Muscle layer of colon (tissue), 2 donors: ENCODE measurements at regions not wholly inside any gene's neighbourhood (a gene's known extent, or its start where the extent isn't known, plus 50 kb on each side); places are given as distances from the start of the nearest gene placed in this dataset.
"Not testable (repeated sequence)": the region's sequence is repeated elsewhere in the genome, so short reads cannot be mapped to it uniquely, and the experiment has no call there.

Source experiments
- H3K27ac ChIP-seq: one replicate; pipeline ENCODE4 v1.7.0; 2013; ENCODE audit warnings: low read depth, mild to moderate bottlenecking, low read length, moderate library complexity
- H3K27me3 ChIP-seq, 2 donors: one replicate each; pipeline ENCODE4 v1.7.0; 2013; ENCODE audit warnings: low read length in 2 of 2, mild to moderate bottlenecking in 2 of 2; ENCODE audit not compliant: insufficient read depth in 2 of 2, control insufficient read depth in 1 of 2
- H3K36me3 ChIP-seq: one replicate; pipeline ENCODE4 v1.7.0; 2013; ENCODE audit warnings: mild to moderate bottlenecking, low read length; ENCODE audit not compliant: insufficient read depth
- H3K4me1 ChIP-seq: one replicate; pipeline ENCODE4 v1.7.0; 2013; ENCODE audit warnings: mild to moderate bottlenecking, low read length; ENCODE audit not compliant: insufficient read depth
- H3K4me3 ChIP-seq, 2 donors: one replicate each; pipeline ENCODE4 v1.7.0; 2013; ENCODE audit warnings: low read length in 2 of 2, low read depth in 1 of 2, mild to moderate bottlenecking in 1 of 2, moderate library complexity in 1 of 2
- H3K9ac ChIP-seq: one replicate; pipeline ENCODE4 v1.7.0; 2013; ENCODE audit warnings: low read length
- H3K9me3 ChIP-seq: one replicate; pipeline ENCODE4 v1.7.0; 2013; ENCODE audit warnings: mild to moderate bottlenecking, low read length
- donor health status: abdominal sarcoma.
- donor health status: Adenocarcinoma of cecum.

GRCh38 chr3:158925021-158925420 lies 123.2 kb downstream of the MFSD1 start:
- H3K27me3 ChIP-seq, result no peaks in the 10 kb centered on the region
- H3K4me1 ChIP-seq, result no peaks in the 10 kb centered on the region
- H3K9me3 ChIP-seq, result no peaks in the 10 kb centered on the region
- no peak overlapping the region for H3K9ac ChIP-seq
- H3K27ac ChIP-seq, result no peak overlapping the region
- H3K36me3 ChIP-seq, result no peaks in the 10 kb centered on the region
- no peak overlapping the region for H3K4me3 ChIP-seq

DNA sequence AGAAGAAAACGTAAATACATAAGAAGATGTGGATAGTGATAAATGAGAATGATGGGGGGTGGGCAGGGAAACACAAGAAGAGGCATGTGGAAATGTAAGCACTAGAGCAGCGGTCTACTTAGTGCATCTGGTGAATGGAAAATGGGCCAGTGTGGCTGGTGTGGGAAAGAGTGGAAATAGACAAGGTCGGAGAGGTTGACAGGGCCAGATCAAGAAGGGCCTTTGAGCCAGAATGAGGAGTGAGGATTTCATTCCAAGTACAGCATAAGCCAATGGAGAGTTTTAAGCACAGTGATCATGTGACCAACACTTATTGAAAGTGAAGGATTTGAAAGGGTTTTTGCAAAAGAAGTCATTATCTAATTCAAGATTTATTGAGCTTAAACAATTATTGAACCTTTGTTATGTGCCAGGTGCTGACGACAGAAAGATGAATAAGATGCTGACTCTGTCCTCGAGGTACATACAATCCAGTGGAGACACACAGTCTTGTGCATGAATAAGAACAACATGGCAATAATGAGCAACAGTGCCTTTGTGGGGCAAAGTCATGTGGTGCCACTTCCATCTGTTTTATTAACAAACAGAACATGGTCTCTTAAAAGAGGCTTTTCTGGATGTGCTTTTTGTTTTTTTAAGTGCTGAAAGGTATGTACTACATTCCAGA lies 124.1 kb downstream of the MFSD1 start:
- H3K9ac ChIP-seq, result no peak overlapping the region

DNA sequence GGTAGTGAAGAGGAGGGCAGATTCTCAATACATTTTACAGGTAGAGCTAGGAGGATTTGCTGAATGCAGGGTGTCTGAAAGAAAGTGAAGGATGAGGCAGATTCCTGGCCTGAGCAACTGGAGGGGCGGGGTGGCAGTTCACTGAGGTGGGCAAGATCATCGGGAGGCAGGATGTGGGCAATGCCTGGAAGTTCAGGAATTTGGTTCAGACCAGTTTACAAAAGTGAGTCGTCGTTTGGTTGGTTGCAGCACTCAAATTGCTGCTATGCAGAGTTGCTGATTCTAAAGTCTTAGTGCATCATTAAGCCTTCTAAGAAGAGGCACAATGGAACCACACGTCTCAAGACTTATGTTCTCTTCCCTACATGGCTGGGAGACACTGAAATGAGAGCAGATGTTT lies 134.0 kb downstream of the MFSD1 start:
- H3K27ac ChIP-seq, result no peak overlapping the region
- H3K9ac ChIP-seq, result no peak overlapping the region
- no peaks in the 10 kb centered on the region for H3K4me1 ChIP-seq
- no peaks in the 10 kb centered on the region for H3K9me3 ChIP-seq
- no peaks in the 10 kb centered on the region for H3K36me3 ChIP-seq
- no peaks in the 10 kb centered on the region for H3K27me3 ChIP-seq
- H3K4me3 ChIP-seq, result no peak overlapping the region

More for the DNA sequence above, 124.1 kb downstream of the MFSD1 start:
- Histone ChIP-seq H3K4me3 (no peak overlapping the region), H3K4me1 (no peaks in the 10 kb centered on the region), H3K27me3 (no peaks in the 10 kb centered on the region), H3K9me3 (no peaks in the 10 kb centered on the region), H3K36me3 (no peaks in the 10 kb centered on the region), H3K27ac (no peak overlapping the region)

DNA sequence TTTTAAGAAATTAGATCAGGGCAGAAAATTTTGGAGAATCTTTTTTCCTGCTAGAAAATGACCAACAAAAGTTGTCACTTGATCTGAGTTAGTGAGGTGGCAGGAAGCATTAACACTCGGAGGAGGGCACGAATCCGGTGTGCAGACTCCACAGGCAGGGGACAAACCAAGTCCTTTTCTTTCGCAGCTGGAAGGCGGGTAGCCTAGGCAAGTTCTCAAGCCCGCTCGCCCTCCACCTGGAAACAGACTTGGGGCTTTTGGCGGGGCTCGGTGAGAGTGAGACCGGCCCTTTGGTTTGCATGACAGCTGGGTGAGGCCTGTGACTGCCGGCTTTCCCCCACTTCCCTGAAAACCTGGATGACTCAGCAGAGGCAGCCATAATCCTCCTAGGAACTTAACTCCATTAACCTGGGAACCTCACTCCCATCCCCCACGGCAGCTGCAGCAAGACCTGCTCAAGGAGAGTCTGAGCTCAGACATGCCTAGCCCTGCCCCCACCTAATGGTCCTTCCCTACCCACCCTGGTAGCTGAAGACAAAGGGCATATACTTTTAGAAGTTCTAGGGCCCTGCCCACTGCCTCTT lies 134.8 kb downstream of the MFSD1 start:
- no peak overlapping the region for H3K27ac ChIP-seq
- H3K27me3 ChIP-seq, result no peaks in the 10 kb centered on the region
- H3K36me3 ChIP-seq, result no peaks in the 10 kb centered on the region
- no peaks in the 10 kb centered on the region for H3K9me3 ChIP-seq
- H3K4me1 ChIP-seq, result no peaks in the 10 kb centered on the region
- no peak overlapping the region for H3K4me3 ChIP-seq
- no peak overlapping the region for H3K9ac ChIP-seq

GRCh38 chr3:158950178-158950901 lies 148.5 kb downstream of the MFSD1 start:
- Histone ChIP-seq H3K36me3 (no peaks in the 10 kb centered on the region), H3K9ac (no peak overlapping the region), H3K4me1 (no peaks in the 10 kb centered on the region), H3K27me3 (no peaks in the 10 kb centered on the region), H3K4me3 (no peak overlapping the region), H3K9me3 (no peaks in the 10 kb centered on the region), H3K27ac (no peak overlapping the region)

- Histone ChIP-seq H3K9ac (no peak overlapping the region), H3K4me1 (no peaks in the 10 kb centered on the region), H3K9me3 (no peaks in the 10 kb centered on the region), H3K27me3 (no peaks in the 10 kb centered on the region), H3K4me3 (no peak overlapping the region), H3K36me3 (no peaks in the 10 kb centered on the region), H3K27ac (no peak overlapping the region)
These were observed 151.3 kb downstream of the MFSD1 start for GRCh38 chr3:158953131-158953530.

GRCh38 chr3:158954420-158954819 lies 152.6 kb downstream of the MFSD1 start:
- H3K9ac ChIP-seq, result no peak overlapping the region
- no peak overlapping the region for H3K27ac ChIP-seq
- no peaks in the 10 kb centered on the region for H3K27me3 ChIP-seq
- H3K36me3 ChIP-seq, result no peaks in the 10 kb centered on the region
- H3K4me1 ChIP-seq, result no peaks in the 10 kb centered on the region
- H3K4me3 ChIP-seq, result no peak overlapping the region
- no peaks in the 10 kb centered on the region for H3K9me3 ChIP-seq

- not testable (repeated sequence) for H3K4me3 ChIP-seq, H3K27ac ChIP-seq, H3K9ac ChIP-seq
These were observed 155.9 kb downstream of the MFSD1 start for GRCh38 chr3:158957777-158958176.

GRCh38 chr3:158958873-158959272 lies 157.0 kb downstream of the MFSD1 start:
- no peaks in the 10 kb centered on the region for H3K4me1 ChIP-seq
- no peak overlapping the region for H3K9ac ChIP-seq
- H3K27ac ChIP-seq, result no peak overlapping the region
- no peak overlapping the region for H3K4me3 ChIP-seq
- H3K36me3 ChIP-seq, result no peaks in the 10 kb centered on the region
- H3K27me3 ChIP-seq, result no peaks in the 10 kb centered on the region
- H3K9me3 ChIP-seq, result no peaks in the 10 kb centered on the region

More at GRCh38 chr3:158957777-158958176, 155.9 kb downstream of the MFSD1 start:
- H3K27me3 ChIP-seq, H3K9me3 ChIP-seq, H3K36me3 ChIP-seq, H3K4me1 ChIP-seq: not testable (repeated sequence)

- Histone ChIP-seq H3K27me3 (no peaks in the 10 kb centered on the region), H3K4me1 (no peaks in the 10 kb centered on the region), H3K36me3 (no peaks in the 10 kb centered on the region), H3K27ac (no peak overlapping the region), H3K9me3 (no peaks in the 10 kb centered on the region), H3K9ac (no peak overlapping the region), H3K4me3 (no peak overlapping the region)
These were observed 159.6 kb downstream of the MFSD1 start for GRCh38 chr3:158961471-158961870.

DNA sequence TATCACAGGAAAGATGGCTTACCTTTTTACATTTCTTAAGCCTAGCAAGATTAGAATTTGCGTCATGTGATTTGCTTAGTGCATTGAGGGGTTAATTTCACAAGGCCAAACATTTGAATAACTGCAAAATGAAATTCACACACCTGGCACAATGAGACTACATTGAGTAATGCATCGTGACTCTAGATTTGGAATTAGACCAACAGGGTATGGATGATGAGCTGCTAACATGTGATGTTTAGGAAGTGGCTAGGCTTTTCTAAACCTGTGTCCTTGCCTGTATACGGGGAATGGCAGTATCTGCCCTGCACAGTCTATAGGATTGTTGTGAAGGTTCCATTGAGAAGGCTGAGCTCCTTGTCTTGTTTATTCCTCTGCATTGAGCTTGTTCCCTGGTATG lies 160.1 kb downstream of the MFSD1 start:
- H3K27me3 ChIP-seq, result no peaks in the 10 kb centered on the region

More for the DNA sequence above, 160.1 kb downstream of the MFSD1 start:
- no peaks in the 10 kb centered on the region for H3K36me3 ChIP-seq
- no peak overlapping the region for H3K27ac ChIP-seq
- H3K9me3 ChIP-seq, result no peaks in the 10 kb centered on the region
- no peak overlapping the region for H3K4me3 ChIP-seq
- H3K9ac ChIP-seq, result no peak overlapping the region
- no peaks in the 10 kb centered on the region for H3K4me1 ChIP-seq
